Gastrocnemius medialis (tissue), 4 donors: ENCODE measurements at regions not wholly inside any gene's neighbourhood (a gene's known extent, or its start where the extent isn't known, plus 50 kb on each side); places are given as distances from the start of the nearest gene placed in this dataset.

ENCODE experiments used
- POLR2A ChIP-seq, 2 donors: fragments of 450-650 bp; IDR thresholded peaks; one replicate each; pipeline ENCODE4 v1.6.1; 2017; ENCODE audit warnings: antibody characterized with exemption in 2 of 2, mild to moderate bottlenecking in 2 of 2, moderate library complexity in 2 of 2
- TF ChIP-seq, protein P1 (sequence below), 5 experiments: fragments of 450-650 bp in 3 of 5; fragments of 200-600 bp in 2 of 5; sonication (generic) in 2 of 5; IDR thresholded peaks in 4 of 5; conservative IDR thresholded peaks in 1 of 5; 1 replicate in 4 of 5; 2 replicates in 1 of 5; pipeline ENCODE4 v1.5.1; 2016 to 2019; ENCODE audit warnings: antibody characterized with exemption in 5 of 5, mild to moderate bottlenecking in 3 of 5, moderate library complexity in 3 of 5

DNA sequence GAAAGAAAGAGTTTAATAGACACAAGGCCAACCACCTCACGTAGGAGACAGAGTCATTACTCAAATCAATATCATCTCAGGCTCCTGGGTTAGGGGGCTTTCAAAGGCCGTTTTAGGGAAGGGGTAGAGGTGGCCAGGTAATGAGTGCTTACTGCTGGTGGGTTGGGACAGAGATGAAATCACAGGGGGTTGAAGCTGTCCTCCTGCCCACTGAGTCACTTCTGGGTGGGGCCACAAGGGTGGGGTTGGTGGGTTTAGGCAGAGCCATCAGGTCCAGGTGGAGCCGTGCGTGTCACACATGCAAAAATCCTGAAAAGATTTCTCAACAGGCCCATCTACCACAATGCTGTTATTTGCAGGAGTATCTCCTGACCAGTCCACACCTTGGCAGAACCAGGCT, 167.0 kb upstream of the EXOC2 start:
- TF ChIP-seq, protein P1, sequence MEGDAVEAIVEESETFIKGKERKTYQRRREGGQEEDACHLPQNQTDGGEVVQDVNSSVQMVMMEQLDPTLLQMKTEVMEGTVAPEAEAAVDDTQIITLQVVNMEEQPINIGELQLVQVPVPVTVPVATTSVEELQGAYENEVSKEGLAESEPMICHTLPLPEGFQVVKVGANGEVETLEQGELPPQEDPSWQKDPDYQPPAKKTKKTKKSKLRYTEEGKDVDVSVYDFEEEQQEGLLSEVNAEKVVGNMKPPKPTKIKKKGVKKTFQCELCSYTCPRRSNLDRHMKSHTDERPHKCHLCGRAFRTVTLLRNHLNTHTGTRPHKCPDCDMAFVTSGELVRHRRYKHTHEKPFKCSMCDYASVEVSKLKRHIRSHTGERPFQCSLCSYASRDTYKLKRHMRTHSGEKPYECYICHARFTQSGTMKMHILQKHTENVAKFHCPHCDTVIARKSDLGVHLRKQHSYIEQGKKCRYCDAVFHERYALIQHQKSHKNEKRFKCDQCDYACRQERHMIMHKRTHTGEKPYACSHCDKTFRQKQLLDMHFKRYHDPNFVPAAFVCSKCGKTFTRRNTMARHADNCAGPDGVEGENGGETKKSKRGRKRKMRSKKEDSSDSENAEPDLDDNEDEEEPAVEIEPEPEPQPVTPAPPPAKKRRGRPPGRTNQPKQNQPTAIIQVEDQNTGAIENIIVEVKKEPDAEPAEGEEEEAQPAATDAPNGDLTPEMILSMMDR (IDR thresholded peaks at IDR 0.05 in 4 of 5, conservative IDR thresholded peaks at IDR 0.05 in 1 of 5), result no peak
- no peak for TF ChIP-seq POLR2A (IDR thresholded peaks at IDR 0.05)
